OCI-LY1 (cell line): ENCODE measurements at regions not wholly inside any gene's neighbourhood (a gene's known extent, or its start where the extent isn't known, plus 50 kb on each side); places are given as distances from the start of the nearest gene placed in this dataset.

Source experiments
- CTCF ChIP-seq: fragments of 200-600 bp; sonication (generic), shearing (Covaris generic); IDR thresholded peaks from 2 replicates; pipeline ENCODE4 v1.5.1; 2017; ENCODE audit warnings: mild to moderate bottlenecking, antibody characterized with exemption, low read length, moderate library complexity, mixed read lengths
- EZH2 ChIP-seq: fragments of 200-600 bp; sonication (generic), shearing (Covaris generic); IDR thresholded peaks from 2 replicates; pipeline ENCODE4 v1.8.0; 2017; ENCODE audit warnings: borderline replicate concordance, mixed run types, mild to moderate bottlenecking, antibody characterized with exemption, low read length, moderate library complexity, mixed read lengths

- TF ChIP-seq CTCF (no peak), EZH2 (no peak)
Observed at GRCh38 chr12:30136696-30137095, 353.0 kb upstream of the TMTC1 start.
